GM12878 (cell line): ENCODE measurements at regions not wholly inside any gene's neighbourhood (a gene's known extent, or its start where the extent isn't known, plus 50 kb on each side); places are given as distances from the start of the nearest gene placed in this dataset.

Experiments
- ATAC-seq: fragments of 200-7000 bp; cut with Tn5 transposase; 3 replicates; pipeline ENCODE4 v1.9.1; 2020; ENCODE audit warnings: mild to moderate bottlenecking, moderate library complexity
- BruUV-seq: library from RNA; stranded (reverse); fragments of 400-500 nt; replicated peaks from 2 replicates; lab custom pipeline; 2021; lab: Mats Ljungman, UMichigan
- CTCF ChIA-PET: fragments of 300-600 bp; sonication (Branson Sonifier 250); formaldehyde crosslinking; extraction: SDS; loops from one replicate; lab custom pipeline; 2021; ENCODE audit warnings: inconsistent platforms; lab: Yijun Ruan, JAX
- POLR2A ChIA-PET: fragments of 350-600 bp; formaldehyde crosslinking; extraction: SDS; loops from one replicate; lab custom pipeline; 2021; ENCODE audit warnings: inconsistent platforms; lab: Charles Lee
- RAD21 ChIA-PET: fragments of 300-600 bp; sonication (Branson Sonifier 250); formaldehyde crosslinking; loops from one replicate; lab custom pipeline; 2023; ENCODE audit warnings: antibody characterized with exemption; ENCODE audit not compliant: unreplicated experiment; lab: Charles Lee
- SMC1A ChIA-PET: fragments of 300-600 bp; sonication (Branson Sonifier 250); formaldehyde crosslinking; loops from one replicate; lab custom pipeline; 2023; ENCODE audit not compliant: unreplicated experiment, uncharacterized antibody; lab: Charles Lee
- DNase-seq: peaks from one replicate; pipeline ENCODE4 v3.0.0-alpha.2; 2011; ENCODE audit warnings: low read depth, low spot score
- FAIRE-seq: peaks from 3 replicates; lab custom pipeline; 2011; peaks lifted over from hg19 to GRCh38; lab: Jason Lieb, UNC
- H2AFZ ChIP-seq: 2 replicates; pipeline ENCODE4 v1.6.0; 2011; ENCODE audit warnings: low read depth, low read length, control low read depth; ENCODE audit not compliant: control insufficient read depth
- H3K27ac ChIP-seq: 2 replicates; pipeline ENCODE4 v1.5.1; 2011; ENCODE audit warnings: control low read depth; ENCODE audit not compliant: control insufficient read depth, insufficient read depth
- H3K27me3 ChIP-seq, 2 experiments: replicated peaks in 1 of 2; 2 replicates each; pipeline versions ENCODE4 v1.6.0 to v1.6.1; 2011; ENCODE audit warnings: low read length in 1 of 2; ENCODE audit not compliant: control insufficient read depth in 2 of 2, insufficient read depth in 2 of 2
- H3K36me3 ChIP-seq, 2 experiments: 2 replicates each; pipeline ENCODE4 v1.5.1; 2011; ENCODE audit warnings: low read length in 1 of 2; ENCODE audit not compliant: control insufficient read depth in 2 of 2, insufficient read depth in 2 of 2
- H3K4me1 ChIP-seq: 2 replicates; pipeline ENCODE4 v1.6.1; 2011; ENCODE audit warnings: mild to moderate bottlenecking, low read length, moderate library complexity, mixed read lengths; ENCODE audit not compliant: control insufficient read depth, insufficient read depth
- H3K4me2 ChIP-seq: 2 replicates; pipeline ENCODE4 v1.6.0; 2011; ENCODE audit warnings: control low read depth; ENCODE audit not compliant: control insufficient read depth, insufficient read depth
- H3K4me3 ChIP-seq: fragments of 200-600 bp; sonication (generic); 2 replicates; pipeline ENCODE4 v1.5.1; 2016
- H3K79me2 ChIP-seq: 2 replicates; pipeline ENCODE4 v1.6.0; 2011; ENCODE audit warnings: low read length; ENCODE audit not compliant: control insufficient read depth, insufficient read depth
- H3K9ac ChIP-seq: 2 replicates; pipeline ENCODE4 v1.8.0; 2011; ENCODE audit warnings: low read length, control low read depth, mixed read lengths; ENCODE audit not compliant: control insufficient read depth, insufficient read depth
- H3K9me3 ChIP-seq: replicated peaks from 3 replicates; pipeline ENCODE4 v1.5.1; 2011; ENCODE audit warnings: mild to moderate bottlenecking, low read length; ENCODE audit not compliant: control insufficient read depth, insufficient read depth
- H4K20me1 ChIP-seq: 2 replicates; pipeline ENCODE4 v1.6.0; 2011; ENCODE audit not compliant: control insufficient read depth, insufficient read depth
- ASH2L ChIP-seq: fragments of 300-600, 200-600 bp; sonication (generic); IDR thresholded peaks from 2 replicates; pipeline ENCODE4 v1.6.1; 2017; ENCODE audit warnings: low read depth, mild to moderate bottlenecking, borderline replicate concordance
- FOS ChIP-seq: IDR thresholded peaks from 3 replicates; pipeline ENCODE4 v1.6.1; 2011; ENCODE audit warnings: borderline replicate concordance; ENCODE audit not compliant: insufficient read length; ENCODE audit errors: extremely low read depth
- GABPA ChIP-seq: IDR thresholded peaks from 2 replicates; pipeline ENCODE4 v1.6.1; 2014; ENCODE audit warnings: antibody characterized with exemption, low read depth, mild to moderate bottlenecking, inconsistent platforms
- IKZF1 ChIP-seq: fragments of 450-650 bp; conservative IDR thresholded peaks from 2 replicates; pipeline ENCODE4 v1.6.1; 2017; ENCODE audit warnings: antibody characterized with exemption, mild to moderate bottlenecking
- MEF2B ChIP-seq: fragments of 450-650 bp; IDR thresholded peaks from 2 replicates; pipeline ENCODE4 v1.6.1; 2018; ENCODE audit warnings: mild to moderate bottlenecking, moderate library complexity; ENCODE audit not compliant: partially characterized antibody, poor library complexity, severe bottlenecking
- NFIC ChIP-seq: IDR thresholded peaks from 2 replicates; pipeline ENCODE4 v1.6.1; 2012; ENCODE audit warnings: low read depth, mild to moderate bottlenecking, inconsistent platforms, low read length, moderate library complexity
- NRF1 ChIP-seq: conservative IDR thresholded peaks from 2 replicates; pipeline ENCODE4 v1.6.1; 2011; ENCODE audit warnings: mild to moderate bottlenecking, low read depth, low read length, improper control_type of control experiment
- PML ChIP-seq: IDR thresholded peaks from 2 replicates; pipeline ENCODE4 v1.6.1; 2012; ENCODE audit warnings: low read length, inconsistent platforms
- POU2F2 ChIP-seq: IDR thresholded peaks from 3 replicates; pipeline ENCODE4 v1.6.1; 2011; ENCODE audit warnings: low read depth, mild to moderate bottlenecking, low read length, borderline replicate concordance
- RBBP5 ChIP-seq: fragments of 200-600 bp; sonication (generic); conservative IDR thresholded peaks from 2 replicates; pipeline ENCODE4 v1.6.1; 2016
- SIX5 ChIP-seq: IDR thresholded peaks from 2 replicates; pipeline ENCODE4 v1.6.1; 2011; ENCODE audit warnings: mild to moderate bottlenecking, low read depth, low read length, moderate library complexity; ENCODE audit not compliant: severe bottlenecking
- TARDBP ChIP-seq: IDR thresholded peaks from 2 replicates; pipeline ENCODE4 v1.6.1; 2016; ENCODE audit warnings: borderline replicate concordance
- ZSCAN29 ChIP-seq: fragments of 450-650 bp; IDR thresholded peaks from 2 replicates; pipeline ENCODE4 v1.6.1; 2017; ENCODE audit warnings: mild to moderate bottlenecking, moderate library complexity
- WGBS: methylation state at CpG from one replicate; pipeline ENCODE4 v1.1.6; 2016; ENCODE audit warnings: low lambda C conversion rate; ENCODE audit not compliant: insufficient replicate concordance, insufficient coverage; ENCODE audit errors: missing lambda C conversion rate; 5-methylcytosine and 5-hydroxymethylcytosine counted together
- in situ Hi-C: fragments of 300-500 bp; cut with MboI; formaldehyde crosslinking; loops from 9 replicates; pipeline ENCODE4 v1.14.3; 2018; ENCODE audit warnings: mixed read lengths
- intact Hi-C: fragments of 100-400 bp; cut with micrococcal nuclease; formaldehyde crosslinking; loops from one replicate; pipeline ENCODE4 v1.14.2; 2022; ENCODE audit not compliant: unreplicated experiment
- TF ChIP-seq, protein P1 (sequence below): fragments of 450-650 bp; formaldehyde crosslinking; IDR thresholded peaks from 2 replicates; pipeline ENCODE4 v1.5.0; 2022; ENCODE audit warnings: mild to moderate bottlenecking, missing genetic modification characterization
- TF ChIP-seq, protein P2 (sequence below): IDR thresholded peaks from 2 replicates; pipeline ENCODE4 v1.6.1; 2011; ENCODE audit warnings: low read depth, mild to moderate bottlenecking, low read length, moderate library complexity, borderline replicate concordance; ENCODE audit errors: extremely low read depth
- TF ChIP-seq, protein P3 (sequence below): IDR thresholded peaks from 2 replicates; pipeline ENCODE4 v1.6.1; 2012; ENCODE audit warnings: low read length, inconsistent platforms
- TF ChIP-seq, protein P4 (sequence below): fragments of 450-650 bp; IDR thresholded peaks from 2 replicates; pipeline ENCODE4 v1.6.1; 2018; ENCODE audit warnings: borderline replicate concordance, mild to moderate bottlenecking; ENCODE audit not compliant: partially characterized antibody

DNA sequence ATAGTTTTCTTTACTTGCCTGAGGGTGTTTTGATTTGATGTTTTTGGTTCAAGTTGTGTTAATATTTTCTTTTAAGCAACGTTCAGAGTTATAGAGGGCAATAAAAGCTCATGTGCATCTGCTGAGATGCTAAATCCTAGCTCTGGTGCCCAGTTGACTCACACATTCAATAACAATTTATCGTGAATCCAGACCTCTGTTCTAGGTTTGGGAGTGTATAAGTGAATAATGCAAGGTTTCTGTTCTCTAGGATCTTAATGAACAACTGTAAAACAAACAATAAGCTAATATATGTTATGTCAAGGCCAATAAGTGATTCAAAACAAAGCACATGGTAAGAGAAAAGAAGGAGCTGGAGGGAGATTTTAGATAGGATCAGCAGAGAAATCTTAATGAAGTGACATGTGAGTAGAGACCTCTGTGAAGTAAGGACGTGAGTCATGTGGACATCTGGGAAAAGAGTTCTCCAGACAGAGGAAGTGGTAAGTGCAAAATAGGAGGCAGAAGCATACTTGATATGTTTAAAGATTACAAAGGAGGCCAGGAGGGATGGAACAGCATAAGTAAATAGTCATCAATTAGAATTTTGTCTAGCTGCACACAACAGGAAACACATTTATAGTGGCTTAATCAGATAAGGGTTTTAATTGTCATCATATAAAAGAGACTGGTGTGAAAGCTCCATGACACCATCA, 278.5 kb upstream of the HTR2A start (continued):
- TF ChIP-seq, protein P1, sequence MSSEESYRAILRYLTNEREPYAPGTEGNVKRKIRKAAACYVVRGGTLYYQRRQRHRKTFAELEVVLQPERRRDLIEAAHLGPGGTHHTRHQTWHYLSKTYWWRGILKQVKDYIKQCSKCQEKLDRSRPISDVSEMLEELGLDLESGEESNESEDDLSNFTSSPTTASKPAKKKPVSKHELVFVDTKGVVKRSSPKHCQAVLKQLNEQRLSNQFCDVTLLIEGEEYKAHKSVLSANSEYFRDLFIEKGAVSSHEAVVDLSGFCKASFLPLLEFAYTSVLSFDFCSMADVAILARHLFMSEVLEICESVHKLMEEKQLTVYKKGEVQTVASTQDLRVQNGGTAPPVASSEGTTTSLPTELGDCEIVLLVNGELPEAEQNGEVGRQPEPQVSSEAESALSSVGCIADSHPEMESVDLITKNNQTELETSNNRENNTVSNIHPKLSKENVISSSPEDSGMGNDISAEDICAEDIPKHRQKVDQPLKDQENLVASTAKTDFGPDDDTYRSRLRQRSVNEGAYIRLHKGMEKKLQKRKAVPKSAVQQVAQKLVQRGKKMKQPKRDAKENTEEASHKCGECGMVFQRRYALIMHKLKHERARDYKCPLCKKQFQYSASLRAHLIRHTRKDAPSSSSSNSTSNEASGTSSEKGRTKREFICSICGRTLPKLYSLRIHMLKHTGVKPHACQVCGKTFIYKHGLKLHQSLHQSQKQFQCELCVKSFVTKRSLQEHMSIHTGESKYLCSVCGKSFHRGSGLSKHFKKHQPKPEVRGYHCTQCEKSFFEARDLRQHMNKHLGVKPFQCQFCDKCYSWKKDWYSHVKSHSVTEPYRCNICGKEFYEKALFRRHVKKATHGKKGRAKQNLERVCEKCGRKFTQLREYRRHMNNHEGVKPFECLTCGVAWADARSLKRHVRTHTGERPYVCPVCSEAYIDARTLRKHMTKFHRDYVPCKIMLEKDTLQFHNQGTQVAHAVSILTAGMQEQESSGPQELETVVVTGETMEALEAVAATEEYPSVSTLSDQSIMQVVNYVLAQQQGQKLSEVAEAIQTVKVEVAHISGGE, result no peak
- TF ChIP-seq IKZF1 (no peak), MEF2B (no peak), PML (no peak), NFIC (no peak)
- TF ChIP-seq, protein P2, sequence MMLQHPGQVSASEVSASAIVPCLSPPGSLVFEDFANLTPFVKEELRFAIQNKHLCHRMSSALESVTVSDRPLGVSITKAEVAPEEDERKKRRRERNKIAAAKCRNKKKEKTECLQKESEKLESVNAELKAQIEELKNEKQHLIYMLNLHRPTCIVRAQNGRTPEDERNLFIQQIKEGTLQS, result no peak

- ChIA-PET POLR2A (no interaction called here), SMC1A (no interaction called here), RAD21 (no interaction called here), CTCF (no interaction called here)
- no peak overlapping the region for H3K4me2 ChIP-seq
- in situ Hi-C loops, result no loop called here
- FAIRE-seq, result no peak
- no peaks in the 10 kb centered on the region for H3K36me3 ChIP-seq
- no peak overlapping the region for H3K4me3 ChIP-seq
- BruUV-seq, result no TSS peak
- H3K27ac ChIP-seq, result no peak overlapping the region
- no peak for DNase-seq
- no peaks in the 10 kb centered on the region for H4K20me1 ChIP-seq
- H2AFZ ChIP-seq, result no peak overlapping the region
- ATAC-seq, result no peak
- peaks cover 4% of the 10 kb centered on the region; the same call in 1 of the 2 replicates for H3K4me1 ChIP-seq
- H3K79me2 ChIP-seq, result no peaks in the 10 kb centered on the region
- WGBS, result 0% methylated on average over 1 of the region's 1 CpG
- H3K9ac ChIP-seq, result no peak overlapping the region
- intact Hi-C loops, result no loop called here
- H3K27me3 ChIP-seq, result no peaks in the 10 kb centered on the region
- H3K9me3 ChIP-seq, result no peaks in the 10 kb centered on the region
- TF ChIP-seq ASH2L (no peak), ZSCAN29 (no peak), TARDBP (no peak), GABPA (no peak), POU2F2 (no peak), RBBP5 (no peak), FOS (no peak), NRF1 (no peak), SIX5 (no peak)
- TF ChIP-seq, protein P3, sequence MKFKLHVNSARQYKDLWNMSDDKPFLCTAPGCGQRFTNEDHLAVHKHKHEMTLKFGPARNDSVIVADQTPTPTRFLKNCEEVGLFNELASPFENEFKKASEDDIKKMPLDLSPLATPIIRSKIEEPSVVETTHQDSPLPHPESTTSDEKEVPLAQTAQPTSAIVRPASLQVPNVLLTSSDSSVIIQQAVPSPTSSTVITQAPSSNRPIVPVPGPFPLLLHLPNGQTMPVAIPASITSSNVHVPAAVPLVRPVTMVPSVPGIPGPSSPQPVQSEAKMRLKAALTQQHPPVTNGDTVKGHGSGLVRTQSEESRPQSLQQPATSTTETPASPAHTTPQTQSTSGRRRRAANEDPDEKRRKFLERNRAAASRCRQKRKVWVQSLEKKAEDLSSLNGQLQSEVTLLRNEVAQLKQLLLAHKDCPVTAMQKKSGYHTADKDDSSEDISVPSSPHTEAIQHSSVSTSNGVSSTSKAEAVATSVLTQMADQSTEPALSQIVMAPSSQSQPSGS, result no peak
- TF ChIP-seq, protein P4, sequence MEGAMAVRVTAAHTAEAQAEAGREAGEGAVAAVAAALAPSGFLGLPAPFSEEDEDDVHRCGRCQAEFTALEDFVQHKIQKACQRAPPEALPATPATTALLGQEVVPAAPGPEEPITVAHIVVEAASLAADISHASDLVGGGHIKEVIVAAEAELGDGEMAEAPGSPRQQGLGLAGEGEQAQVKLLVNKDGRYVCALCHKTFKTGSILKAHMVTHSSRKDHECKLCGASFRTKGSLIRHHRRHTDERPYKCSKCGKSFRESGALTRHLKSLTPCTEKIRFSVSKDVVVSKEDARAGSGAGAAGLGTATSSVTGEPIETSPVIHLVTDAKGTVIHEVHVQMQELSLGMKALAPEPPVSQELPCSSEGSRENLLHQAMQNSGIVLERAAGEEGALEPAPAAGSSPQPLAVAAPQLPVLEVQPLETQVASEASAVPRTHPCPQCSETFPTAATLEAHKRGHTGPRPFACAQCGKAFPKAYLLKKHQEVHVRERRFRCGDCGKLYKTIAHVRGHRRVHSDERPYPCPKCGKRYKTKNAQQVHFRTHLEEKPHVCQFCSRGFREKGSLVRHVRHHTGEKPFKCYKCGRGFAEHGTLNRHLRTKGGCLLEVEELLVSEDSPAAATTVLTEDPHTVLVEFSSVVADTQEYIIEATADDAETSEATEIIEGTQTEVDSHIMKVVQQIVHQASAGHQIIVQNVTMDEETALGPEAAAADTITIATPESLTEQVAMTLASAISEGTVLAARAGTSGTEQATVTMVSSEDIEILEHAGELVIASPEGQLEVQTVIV, result no peak
These were observed 274.1 kb upstream of the HTR2A start for GRCh38 chr13:47170971-47171370.
